Keratinocyte (primary cell): ENCODE measurements at regions not wholly inside any gene's neighbourhood (a gene's known extent, or its start where the extent isn't known, plus 50 kb on each side); places are given as distances from the start of the nearest gene placed in this dataset.

Experiments
- DNase-seq: peaks from one replicate; pipeline ENCODE4 v3.0.0-alpha.2; 2011; ENCODE audit warnings: low read depth, missing footprints, low spot score
- FAIRE-seq: peaks from 2 replicates; lab custom pipeline; 2011; peaks lifted over from hg19 to GRCh38; lab: Jason Lieb, UNC
- H2AFZ ChIP-seq: 2 replicates; pipeline ENCODE4 v1.6.0; 2012; ENCODE audit warnings: low read length, control low read depth, inconsistent platforms; ENCODE audit not compliant: control insufficient read depth
- H3K27ac ChIP-seq: 2 replicates; pipeline ENCODE4 v1.5.1; 2011; ENCODE audit warnings: low read length; ENCODE audit not compliant: control insufficient read depth, insufficient read depth
- H3K27me3 ChIP-seq: 3 replicates; pipeline ENCODE4 v1.6.0; 2011; ENCODE audit warnings: low read length; ENCODE audit not compliant: control insufficient read depth, insufficient read depth; ENCODE audit errors: extremely low read depth
- H3K36me3 ChIP-seq, 2 experiments: 2 replicates in 1 of 2; 3 replicates in 1 of 2; pipeline ENCODE4 v1.5.1; 2011; ENCODE audit warnings: low read length in 2 of 2, mild to moderate bottlenecking in 1 of 2; ENCODE audit not compliant: control insufficient read depth in 2 of 2, insufficient read depth in 2 of 2; ENCODE audit errors: extremely low read depth in 1 of 2
- H3K4me1 ChIP-seq: 3 replicates; pipeline ENCODE4 v1.5.1; 2011; ENCODE audit warnings: low read length; ENCODE audit not compliant: control insufficient read depth, insufficient read depth; ENCODE audit errors: extremely low read depth
- H3K4me2 ChIP-seq: 3 replicates; pipeline ENCODE4 v1.6.0; 2011; ENCODE audit warnings: low read depth, low read length; ENCODE audit not compliant: control insufficient read depth, insufficient read depth; ENCODE audit errors: extremely low read depth
- H3K4me3 ChIP-seq, 3 experiments: fragments of 200-600 bp in 1 of 3; sonication (generic) in 1 of 3; 2 replicates in 2 of 3; 3 replicates in 1 of 3; pipeline ENCODE4 v1.5.1; 2011 to 2016; ENCODE audit warnings: low read length in 3 of 3, mild to moderate bottlenecking in 3 of 3, control low read depth in 2 of 3, inconsistent platforms in 1 of 3, low read depth in 1 of 3, mixed read lengths in 1 of 3, mixed run types in 1 of 3, moderate library complexity in 1 of 3; ENCODE audit not compliant: control insufficient read depth in 2 of 3, insufficient read depth in 2 of 3; ENCODE audit errors: extremely low read depth in 1 of 3
- H3K79me2 ChIP-seq: 2 replicates; pipeline ENCODE4 v1.6.0; 2012; ENCODE audit warnings: low read length; ENCODE audit not compliant: control insufficient read depth, insufficient read depth
- H3K9ac ChIP-seq: 3 replicates; pipeline ENCODE4 v1.6.0; 2011; ENCODE audit warnings: low read length; ENCODE audit not compliant: control insufficient read depth, insufficient read depth; ENCODE audit errors: extremely low read depth
- H3K9me1 ChIP-seq: 3 replicates; pipeline ENCODE4 v1.6.0; 2011; ENCODE audit warnings: low read length; ENCODE audit not compliant: control insufficient read depth, insufficient read depth; ENCODE audit errors: extremely low read depth
- H3K9me3 ChIP-seq: 2 replicates; pipeline ENCODE4 v1.5.1; 2012; ENCODE audit warnings: low read depth, low read length; ENCODE audit not compliant: control insufficient read depth
- H4K20me1 ChIP-seq: 3 replicates; pipeline ENCODE4 v1.6.0; 2011; ENCODE audit warnings: low read length; ENCODE audit not compliant: control insufficient read depth, insufficient read depth; ENCODE audit errors: extremely low read depth
- EZH2 ChIP-seq: IDR thresholded peaks from one replicate; pipeline ENCODE4 v1.6.1; 2012; ENCODE audit warnings: inconsistent platforms, mild to moderate bottlenecking, low read length, moderate library complexity
- dilution Hi-C: fragments of 300-500 bp; cut with MboI; formaldehyde crosslinking; loops from one replicate; pipeline ENCODE4 v1.7.0; 2020; ENCODE audit warnings: low sequenced_read_pairs; ENCODE audit not compliant: extremely low pct_ligation_motif_present
- TF ChIP-seq, protein P1 (sequence below), 3 experiments: IDR thresholded peaks in 1 of 3; conservative IDR thresholded peaks in 1 of 3; optimal IDR thresholded peaks in 1 of 3; 2 replicates in 2 of 3; 3 replicates in 1 of 3; pipeline versions ENCODE3 to v1.5.1; 2011; ENCODE audit warnings: low read length in 3 of 3, mild to moderate bottlenecking in 3 of 3, moderate library complexity in 2 of 3, control low read depth in 1 of 3, inconsistent platforms in 1 of 3; ENCODE audit not compliant: insufficient read depth in 2 of 3; ENCODE audit errors: extremely low read depth in 1 of 3

DNA sequence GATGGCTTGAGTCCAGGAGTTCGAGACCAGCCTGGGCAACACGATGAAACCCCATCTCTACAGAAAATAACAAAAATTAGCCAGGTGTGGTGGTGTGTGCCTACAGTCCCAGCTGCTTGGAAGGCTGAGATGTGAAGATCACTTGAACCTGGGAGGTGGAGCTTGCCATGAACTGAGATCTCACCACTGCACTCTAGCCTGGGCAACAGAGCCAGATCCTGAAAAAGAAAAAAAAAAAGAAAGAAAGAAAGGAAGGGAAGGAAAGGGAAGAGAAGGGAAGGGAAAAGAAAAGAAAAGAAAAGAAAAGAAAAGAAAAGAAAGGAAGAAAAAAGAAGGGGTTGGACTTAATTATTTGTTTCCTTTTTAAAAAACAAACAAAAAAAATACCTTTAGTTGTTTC lies 764.2 kb downstream of the IRX1 start:
- Histone ChIP-seq H3K27me3 (no peaks in the 10 kb centered on the region), H3K9me3 (peaks cover 6% of the 10 kb centered on the region), H3K27ac (no peak overlapping the region), H3K9ac (no peak overlapping the region), H3K4me3 (no peak overlapping the region), H2AFZ (no peak overlapping the region), H3K4me1 (no peaks in the 10 kb centered on the region), H4K20me1 (no peaks in the 10 kb centered on the region), H3K4me2 (no peak overlapping the region), H3K36me3 (no peaks in the 10 kb centered on the region), H3K9me1 (no peaks in the 10 kb centered on the region), H3K79me2 (no peaks in the 10 kb centered on the region)
- dilution Hi-C loops, result no loop called here
- TF ChIP-seq EZH2, result no peak
- TF ChIP-seq, protein P1, sequence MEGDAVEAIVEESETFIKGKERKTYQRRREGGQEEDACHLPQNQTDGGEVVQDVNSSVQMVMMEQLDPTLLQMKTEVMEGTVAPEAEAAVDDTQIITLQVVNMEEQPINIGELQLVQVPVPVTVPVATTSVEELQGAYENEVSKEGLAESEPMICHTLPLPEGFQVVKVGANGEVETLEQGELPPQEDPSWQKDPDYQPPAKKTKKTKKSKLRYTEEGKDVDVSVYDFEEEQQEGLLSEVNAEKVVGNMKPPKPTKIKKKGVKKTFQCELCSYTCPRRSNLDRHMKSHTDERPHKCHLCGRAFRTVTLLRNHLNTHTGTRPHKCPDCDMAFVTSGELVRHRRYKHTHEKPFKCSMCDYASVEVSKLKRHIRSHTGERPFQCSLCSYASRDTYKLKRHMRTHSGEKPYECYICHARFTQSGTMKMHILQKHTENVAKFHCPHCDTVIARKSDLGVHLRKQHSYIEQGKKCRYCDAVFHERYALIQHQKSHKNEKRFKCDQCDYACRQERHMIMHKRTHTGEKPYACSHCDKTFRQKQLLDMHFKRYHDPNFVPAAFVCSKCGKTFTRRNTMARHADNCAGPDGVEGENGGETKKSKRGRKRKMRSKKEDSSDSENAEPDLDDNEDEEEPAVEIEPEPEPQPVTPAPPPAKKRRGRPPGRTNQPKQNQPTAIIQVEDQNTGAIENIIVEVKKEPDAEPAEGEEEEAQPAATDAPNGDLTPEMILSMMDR (optimal IDR thresholded peaks at IDR 0.05 in 1 of 3, IDR thresholded peaks at IDR 0.05 in 1 of 3, conservative IDR thresholded peaks at IDR 0.05 in 1 of 3; ENCODE audit: extremely low read depth in 1 of 3, insufficient read depth in 2 of 3, low read length in 3 of 3), result no peak
- no peak for DNase-seq
- FAIRE-seq, result no peak

DNA sequence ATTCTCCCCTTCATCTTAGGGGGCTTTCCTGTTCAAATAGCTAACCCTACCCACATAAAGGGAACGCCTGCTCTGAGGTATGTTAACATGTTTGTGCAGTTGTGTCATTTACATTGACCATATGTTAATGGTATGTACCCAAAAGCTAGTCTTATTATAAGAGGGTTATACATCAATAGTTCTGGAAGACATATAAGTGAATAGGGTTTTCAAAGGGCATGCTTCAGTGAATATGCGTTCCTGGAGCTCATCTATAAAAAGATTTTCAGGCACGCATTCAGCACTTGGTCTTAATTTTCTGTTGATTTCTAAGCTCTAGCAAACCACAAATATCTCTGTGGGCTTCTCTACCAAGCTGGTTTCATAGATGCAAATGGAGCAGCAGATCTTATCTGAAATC lies 766.1 kb downstream of the IRX1 start:
- H4K20me1 ChIP-seq, result no peaks in the 10 kb centered on the region
- no peaks in the 10 kb centered on the region for H3K4me1 ChIP-seq
- FAIRE-seq (no peak), DNase-seq (no peak)
- no peak overlapping the region for H3K4me2 ChIP-seq
- H3K27ac ChIP-seq, result no peak overlapping the region
- H3K9ac ChIP-seq, result no peak overlapping the region
- no peaks in the 10 kb centered on the region for H3K79me2 ChIP-seq
- H2AFZ ChIP-seq, result no peak overlapping the region
- dilution Hi-C loops, result no loop called here
- TF ChIP-seq, protein P1 (optimal IDR thresholded peaks at IDR 0.05 in 1 of 3, IDR thresholded peaks at IDR 0.05 in 1 of 3, conservative IDR thresholded peaks at IDR 0.05 in 1 of 3; ENCODE audit: extremely low read depth in 1 of 3, insufficient read depth in 2 of 3, low read length in 3 of 3), result no peak
- TF ChIP-seq EZH2, result no peak
- H3K4me3 ChIP-seq, result no peak overlapping the region
- H3K27me3 ChIP-seq, result no peaks in the 10 kb centered on the region
- H3K9me1 ChIP-seq, result no peaks in the 10 kb centered on the region
- H3K36me3 ChIP-seq, result no peaks in the 10 kb centered on the region
- peaks cover 2% of the 10 kb centered on the region for H3K9me3 ChIP-seq
